ENCODE measurements at regions not wholly inside any gene's neighbourhood (a gene's known extent, or its start where the extent isn't known, plus 50 kb on each side); places are given as distances from the start of the nearest gene placed in this dataset.

DNA sequence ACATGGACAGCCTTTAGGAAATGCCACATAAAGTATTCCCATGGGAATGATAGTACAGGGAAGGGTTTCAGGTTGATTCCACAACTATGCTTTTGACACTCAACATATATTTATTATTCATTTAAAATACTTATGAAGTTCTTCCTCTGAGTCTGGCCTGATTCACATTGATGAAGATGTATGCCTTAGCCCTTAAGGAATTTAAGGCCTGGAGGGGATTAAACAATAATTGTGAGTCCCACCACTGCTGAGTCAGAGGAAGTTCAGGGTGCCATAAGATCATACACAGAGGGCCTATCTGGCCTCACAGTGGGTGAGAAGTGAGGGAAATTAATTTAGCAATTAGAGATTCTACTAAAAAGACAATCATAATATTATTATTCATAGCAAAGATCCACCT is 161.1 kb upstream of the SNX19 start:
- Mint-ChIP-seq H3K4me3 (peak overlapping the region; percentile 21; the same call in 1 of the 2 replicates), H3K27ac (peak overlapping the region; percentile 88), H3K27me3 (ENCODE audit: insufficient read depth) (peaks cover 2% of the 10 kb centered on the region), H3K36me3 (ENCODE audit: low read depth) (peaks cover 11% of the 10 kb centered on the region), H3K4me1 (ENCODE audit: low read depth) (peaks cover 69% of the 10 kb centered on the region), H3K9me3 (peaks cover 4% of the 10 kb centered on the region; the same call in 1 of the 2 replicates)
- TF ChIP-seq, protein P1, sequence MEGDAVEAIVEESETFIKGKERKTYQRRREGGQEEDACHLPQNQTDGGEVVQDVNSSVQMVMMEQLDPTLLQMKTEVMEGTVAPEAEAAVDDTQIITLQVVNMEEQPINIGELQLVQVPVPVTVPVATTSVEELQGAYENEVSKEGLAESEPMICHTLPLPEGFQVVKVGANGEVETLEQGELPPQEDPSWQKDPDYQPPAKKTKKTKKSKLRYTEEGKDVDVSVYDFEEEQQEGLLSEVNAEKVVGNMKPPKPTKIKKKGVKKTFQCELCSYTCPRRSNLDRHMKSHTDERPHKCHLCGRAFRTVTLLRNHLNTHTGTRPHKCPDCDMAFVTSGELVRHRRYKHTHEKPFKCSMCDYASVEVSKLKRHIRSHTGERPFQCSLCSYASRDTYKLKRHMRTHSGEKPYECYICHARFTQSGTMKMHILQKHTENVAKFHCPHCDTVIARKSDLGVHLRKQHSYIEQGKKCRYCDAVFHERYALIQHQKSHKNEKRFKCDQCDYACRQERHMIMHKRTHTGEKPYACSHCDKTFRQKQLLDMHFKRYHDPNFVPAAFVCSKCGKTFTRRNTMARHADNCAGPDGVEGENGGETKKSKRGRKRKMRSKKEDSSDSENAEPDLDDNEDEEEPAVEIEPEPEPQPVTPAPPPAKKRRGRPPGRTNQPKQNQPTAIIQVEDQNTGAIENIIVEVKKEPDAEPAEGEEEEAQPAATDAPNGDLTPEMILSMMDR (IDR thresholded peaks at IDR 0.05) = no peak
- DNase-seq = peak; percentile 57

DNA sequence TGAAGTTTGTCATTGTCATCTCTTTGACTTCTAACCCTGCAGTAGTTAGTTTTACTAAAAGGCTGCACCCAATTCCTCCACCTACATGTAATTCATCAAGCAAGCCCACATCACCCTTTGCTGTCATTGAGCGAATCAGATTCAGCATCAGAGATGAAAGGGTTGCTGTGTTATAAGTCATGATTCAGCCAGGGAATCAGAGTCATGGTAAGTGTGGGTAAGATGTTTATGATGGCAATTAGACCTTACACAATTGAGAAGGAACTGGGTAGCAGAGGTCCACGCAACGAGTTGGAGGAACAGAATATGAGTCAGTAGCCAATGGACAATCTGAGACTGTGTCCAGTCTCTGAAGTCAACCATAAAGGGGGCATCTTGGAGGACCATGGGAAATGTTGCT is 162.8 kb upstream of the SNX19 start:
- TF ChIP-seq, protein P1 (IDR thresholded peaks at IDR 0.05) = no peak
- Mint-ChIP-seq H3K9me3 (peaks cover 4% of the 10 kb centered on the region; the same call in 1 of the 2 replicates), H3K4me3 (peak overlapping the region; percentile 56; the same call in 1 of the 2 replicates), H3K27me3 (ENCODE audit: insufficient read depth) (peaks cover 2% of the 10 kb centered on the region; the same call in 1 of the 2 replicates), H3K4me1 (ENCODE audit: low read depth) (peaks cover 55% of the 10 kb centered on the region), H3K27ac (peak overlapping the region; percentile 61), H3K36me3 (ENCODE audit: low read depth) (peaks cover 11% of the 10 kb centered on the region)
- peak; percentile 65 for DNase-seq

DNA sequence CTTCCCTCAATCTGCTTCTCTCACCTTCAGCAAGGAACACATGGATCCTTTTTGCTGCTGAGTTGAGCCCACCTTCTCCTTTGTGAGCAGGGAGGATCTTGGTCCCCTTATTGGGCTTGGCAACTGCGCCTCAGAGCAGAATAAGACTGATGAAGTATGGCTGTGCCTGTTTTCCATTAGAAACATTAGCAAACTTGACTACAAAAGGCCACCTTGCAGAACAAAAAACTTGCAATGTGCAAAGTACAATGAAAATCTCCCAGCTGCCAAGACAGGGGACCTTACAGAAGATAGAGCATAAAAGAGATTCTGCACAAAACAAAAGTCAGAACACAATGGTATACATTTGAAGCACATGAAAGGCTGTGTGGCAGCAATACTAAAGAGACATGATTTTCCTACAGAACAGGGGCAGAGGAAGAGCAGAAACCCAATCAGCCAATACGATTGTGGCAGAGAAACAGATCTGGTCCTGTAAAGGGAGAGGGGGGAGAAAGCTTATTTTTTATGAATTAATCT is 173.5 kb upstream of the SNX19 start:
- Mint-ChIP-seq H3K27ac (no peak overlapping the region), H3K4me1 (ENCODE audit: low read depth) (peaks cover 9% of the 10 kb centered on the region)
- TF ChIP-seq, protein P1 (IDR thresholded peaks at IDR 0.05) = no peak

DNA sequence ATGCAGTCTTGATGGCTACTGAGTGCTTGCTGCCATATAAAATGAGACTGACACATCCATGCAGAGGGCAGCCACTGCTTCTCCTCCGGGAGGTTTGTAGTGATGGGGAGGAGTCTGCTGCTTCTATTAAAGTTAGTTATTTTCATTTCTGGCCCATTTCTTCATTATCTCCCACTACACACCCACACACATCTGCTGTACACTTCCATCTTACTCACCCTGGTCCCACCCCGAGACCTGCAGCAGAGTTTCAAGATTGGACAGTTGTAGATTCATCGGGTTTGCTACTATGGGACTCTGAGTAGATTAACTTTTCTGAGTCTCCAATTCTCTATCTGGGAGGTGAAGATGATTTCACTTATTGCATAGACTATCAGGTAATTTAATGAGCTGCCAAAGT is 176.2 kb upstream of the SNX19 start:
- TF ChIP-seq, protein P1 (IDR thresholded peaks at IDR 0.05) = no peak
- peaks cover 10% of the 10 kb centered on the region for H3K4me1 Mint-ChIP-seq (ENCODE audit: low read depth)
- no peaks in the 10 kb centered on the region; the same call in 1 of the 2 replicates for H3K27me3 Mint-ChIP-seq (ENCODE audit: insufficient read depth)
- H3K36me3 Mint-ChIP-seq (ENCODE audit: low read depth) = no peaks in the 10 kb centered on the region
- H3K27ac Mint-ChIP-seq = no peak overlapping the region
- H3K9me3 Mint-ChIP-seq = no peaks in the 10 kb centered on the region
- no peak for DNase-seq
- H3K4me3 Mint-ChIP-seq = no peak overlapping the region

More for the DNA sequence above, 173.5 kb upstream of the SNX19 start:
- H3K9me3 Mint-ChIP-seq = peaks cover 16% of the 10 kb centered on the region
- no peaks in the 10 kb centered on the region; the same call in 1 of the 2 replicates for H3K27me3 Mint-ChIP-seq (ENCODE audit: insufficient read depth)
- H3K36me3 Mint-ChIP-seq (ENCODE audit: low read depth) = peaks cover 14% of the 10 kb centered on the region
- no peak for DNase-seq
- H3K4me3 Mint-ChIP-seq = no peak overlapping the region

DNA sequence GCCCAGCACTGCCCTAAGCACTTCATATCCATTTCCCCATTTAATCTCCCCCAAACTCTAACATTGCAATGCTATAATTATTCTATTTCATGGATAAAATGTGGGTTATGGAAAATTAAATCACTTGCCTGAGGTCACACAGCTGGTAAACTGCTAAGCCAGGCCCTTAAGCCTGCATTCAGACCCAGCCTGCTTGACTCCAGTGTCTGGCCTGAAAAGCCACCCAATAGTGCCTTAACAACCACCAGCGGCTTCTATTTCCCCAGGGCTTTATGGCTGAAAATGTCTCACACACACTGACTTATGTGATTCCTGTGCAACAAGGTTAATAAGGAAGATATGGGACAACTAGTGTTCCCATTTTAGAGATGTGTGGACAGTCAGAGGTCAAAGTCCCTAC is 178.5 kb upstream of the SNX19 start:
- TF ChIP-seq, protein P1 (IDR thresholded peaks at IDR 0.05) = no peak
- Mint-ChIP-seq H3K27me3 (ENCODE audit: insufficient read depth) (no peaks in the 10 kb centered on the region; the same call in 1 of the 2 replicates), H3K4me1 (ENCODE audit: low read depth) (peaks cover 34% of the 10 kb centered on the region), H3K27ac (no peak overlapping the region), H3K4me3 (no peak overlapping the region), H3K36me3 (ENCODE audit: low read depth) (no peaks in the 10 kb centered on the region), H3K9me3 (no peaks in the 10 kb centered on the region)
- DNase-seq = no peak
